NT2/D1 (cell line): ENCODE measurements at regions not wholly inside any gene's neighbourhood (a gene's known extent, or its start where the extent isn't known, plus 50 kb on each side); places are given as distances from the start of the nearest gene placed in this dataset.

Experiments used
- DNase-seq: peaks from one replicate; pipeline ENCODE4 v3.0.0-alpha.2; 2011; ENCODE audit warnings: low read depth, low spot score
- H3K27me3 ChIP-seq: 2 replicates; pipeline ENCODE4 v1.6.0; 2011; ENCODE audit warnings: mild to moderate bottlenecking; ENCODE audit not compliant: insufficient read length, insufficient read depth
- H3K36me3 ChIP-seq: 2 replicates; pipeline ENCODE4 v1.6.1; 2011; ENCODE audit warnings: mild to moderate bottlenecking, low read length, mixed read lengths; ENCODE audit not compliant: insufficient read depth, insufficient read length
- H3K4me1 ChIP-seq: 2 replicates; pipeline ENCODE4 v1.5.1; 2011; ENCODE audit not compliant: insufficient read depth, insufficient read length
- H3K4me3 ChIP-seq: 2 replicates; pipeline ENCODE4 v1.5.1; 2011; ENCODE audit warnings: low read depth; ENCODE audit not compliant: insufficient read length
- H3K9ac ChIP-seq: 2 replicates; pipeline ENCODE4 v1.6.0; 2011; ENCODE audit warnings: low read depth; ENCODE audit not compliant: insufficient read length
- H3K9me3 ChIP-seq: 2 replicates; pipeline ENCODE4 v1.5.1; 2011; ENCODE audit warnings: mild to moderate bottlenecking, low read length; ENCODE audit not compliant: insufficient read depth
- SUZ12 ChIP-seq: IDR thresholded peaks from 2 replicates; pipeline ENCODE4 v1.6.1; 2011; ENCODE audit not compliant: insufficient read length, insufficient read depth; ENCODE audit errors: extremely low read depth
- YY1 ChIP-seq: IDR thresholded peaks from 2 replicates; pipeline ENCODE4 v1.6.1; 2011; ENCODE audit not compliant: insufficient read length, insufficient read depth
- ZNF274 ChIP-seq: IDR thresholded peaks from 2 replicates; pipeline ENCODE4 v1.6.1; 2011; ENCODE audit warnings: mild to moderate bottlenecking, low read depth, low read length

GRCh38 chr9:91077624-91078368, 276.2 kb downstream of the SYK start:
- no peak for TF ChIP-seq ZNF274
- TF ChIP-seq YY1: no peak
- TF ChIP-seq SUZ12: no peak
- Histone ChIP-seq H3K9me3 (no peaks in the 10 kb centered on the region), H3K4me1 (no peaks in the 10 kb centered on the region), H3K9ac (no peak overlapping the region), H3K4me3 (no peak overlapping the region), H3K36me3 (no peaks in the 10 kb centered on the region), H3K27me3 (no peaks in the 10 kb centered on the region)
- DNase-seq: no peak

- Histone ChIP-seq H3K9me3 (no peaks in the 10 kb centered on the region), H3K9ac (no peak overlapping the region), H3K36me3 (no peaks in the 10 kb centered on the region), H3K27me3 (no peaks in the 10 kb centered on the region), H3K4me1 (no peaks in the 10 kb centered on the region), H3K4me3 (no peak overlapping the region)
- TF ChIP-seq ZNF274 (no peak), SUZ12 (no peak), YY1 (no peak)
- no peak for DNase-seq
Measured at GRCh38 chr9:91078369-91078695, 276.7 kb downstream of the SYK start.

GRCh38 chr9:91082731-91083130, 279.0 kb downstream of the AUH start:
- H3K36me3 ChIP-seq: no peaks in the 10 kb centered on the region
- no peak for DNase-seq
- H3K4me3 ChIP-seq: no peak overlapping the region
- H3K9ac ChIP-seq: no peak overlapping the region
- peaks cover 2% of the 10 kb centered on the region for H3K4me1 ChIP-seq
- no peaks in the 10 kb centered on the region for H3K27me3 ChIP-seq
- H3K9me3 ChIP-seq: no peaks in the 10 kb centered on the region
- TF ChIP-seq ZNF274: no peak

- Histone ChIP-seq H3K4me1 (peaks cover 4% of the 10 kb centered on the region), H3K9me3 (no peaks in the 10 kb centered on the region), H3K36me3 (no peaks in the 10 kb centered on the region), H3K9ac (no peak overlapping the region), H3K4me3 (no peak overlapping the region), H3K27me3 (no peaks in the 10 kb centered on the region)
- no peak for DNase-seq
- TF ChIP-seq ZNF274 (no peak), SUZ12 (no peak), YY1 (no peak)
Measured at GRCh38 chr9:91084896-91085516, 276.7 kb downstream of the AUH start.

DNA sequence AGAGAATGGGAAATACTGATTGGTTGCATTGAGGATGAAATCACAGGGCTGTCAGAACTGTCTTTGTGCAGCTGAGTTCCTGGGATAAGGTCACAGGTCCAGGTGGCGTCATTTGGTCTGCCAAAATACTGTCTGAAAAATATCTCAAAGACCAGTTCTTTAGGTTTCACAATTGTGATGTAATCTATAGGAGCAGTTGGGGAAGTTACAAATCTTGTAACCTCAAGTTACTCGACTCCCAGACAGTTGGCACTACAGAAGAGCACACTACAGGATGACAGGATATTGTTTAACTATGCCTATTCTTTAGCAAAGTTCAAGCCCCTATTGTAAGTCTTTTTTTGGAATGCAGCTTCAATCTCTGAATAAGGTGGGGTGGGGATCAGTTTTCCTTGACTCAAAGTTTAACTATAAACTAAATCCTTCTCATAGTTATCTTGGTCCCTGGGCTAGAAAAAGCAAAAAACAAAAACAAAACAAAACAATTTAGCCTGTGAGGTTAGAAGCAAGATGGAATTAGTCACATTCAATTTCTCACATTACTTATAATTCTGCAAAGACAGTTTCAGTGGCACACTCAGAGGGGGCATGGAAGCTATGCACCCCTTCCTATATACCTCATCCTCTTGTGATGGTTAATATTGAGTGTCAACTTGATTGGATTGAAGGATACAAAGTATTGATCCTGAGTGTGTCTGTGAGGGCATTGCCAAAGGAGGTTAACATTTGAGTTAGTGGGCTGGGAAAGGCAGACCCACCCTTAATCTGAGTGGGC, 276.0 kb downstream of the AUH start:
- no peak for TF ChIP-seq ZNF274
- TF ChIP-seq SUZ12: no peak
- no peak for TF ChIP-seq YY1
- H3K27me3 ChIP-seq: no peaks in the 10 kb centered on the region

DNA sequence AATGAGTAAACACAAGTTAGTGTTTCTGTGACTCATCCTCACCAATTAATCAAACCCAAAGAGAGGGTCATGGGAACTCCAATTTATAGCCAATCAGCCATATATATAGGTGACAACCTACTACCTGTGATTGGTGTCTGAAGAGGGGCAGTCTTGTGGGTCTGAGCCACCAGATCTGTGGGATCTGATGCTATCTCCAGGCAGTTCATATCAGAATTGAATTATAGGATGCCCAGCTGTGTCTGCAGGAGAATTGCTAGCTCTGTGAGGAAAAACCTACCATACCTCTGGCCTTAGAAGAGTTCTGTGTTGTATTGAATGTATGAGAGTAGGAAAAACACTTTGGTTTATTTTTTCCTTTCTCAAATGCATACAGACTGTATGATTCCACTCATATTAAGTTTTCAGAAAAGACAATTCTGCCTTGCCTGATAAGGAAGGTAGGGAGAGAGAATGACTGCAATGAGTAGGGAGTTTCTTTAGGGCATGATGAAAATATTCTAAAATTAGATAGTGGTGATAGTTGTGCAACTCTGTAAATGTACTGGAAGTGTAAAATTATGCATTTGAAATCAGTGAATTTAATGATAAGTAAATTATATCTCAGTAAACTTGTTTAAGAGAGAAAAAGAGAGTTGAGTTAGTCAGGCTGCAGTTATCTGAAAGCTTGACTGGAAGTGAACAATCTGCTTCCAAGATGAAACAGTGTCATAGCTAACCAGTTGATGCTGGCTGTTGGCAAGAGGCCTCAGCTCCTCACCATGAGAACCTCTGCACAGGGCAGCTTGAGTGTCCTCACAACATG, 274.9 kb downstream of the AUH start:
- Histone ChIP-seq H3K36me3 (no peaks in the 10 kb centered on the region), H3K9ac (no peak overlapping the region), H3K4me3 (no peak overlapping the region), H3K9me3 (no peaks in the 10 kb centered on the region), H3K27me3 (no peaks in the 10 kb centered on the region), H3K4me1 (peaks cover 4% of the 10 kb centered on the region)
- DNase-seq: no peak
- TF ChIP-seq SUZ12: no peak
- no peak for TF ChIP-seq YY1

More for the DNA sequence above, 276.0 kb downstream of the AUH start:
- Histone ChIP-seq H3K36me3 (no peaks in the 10 kb centered on the region), H3K9ac (no peak overlapping the region), H3K4me1 (peaks cover 4% of the 10 kb centered on the region), H3K9me3 (no peaks in the 10 kb centered on the region), H3K4me3 (no peak overlapping the region)
- DNase-seq: no peak

DNA sequence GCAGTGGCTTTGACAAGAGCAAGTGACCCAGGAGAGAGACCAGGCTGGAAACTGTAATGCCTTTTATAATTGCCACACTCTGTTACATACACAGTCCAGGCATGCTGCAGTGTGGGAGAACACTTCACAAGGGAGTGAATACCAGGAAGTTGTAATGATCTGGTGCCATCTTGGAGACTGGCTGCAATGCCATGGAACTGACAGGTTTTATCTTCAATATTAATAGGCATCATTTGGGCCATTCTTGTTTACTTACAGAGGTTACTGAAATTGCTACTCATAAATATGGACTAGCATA, 274.3 kb downstream of the AUH start:
- H3K4me3 ChIP-seq: no peak overlapping the region
- H3K9ac ChIP-seq: no peak overlapping the region
- no peaks in the 10 kb centered on the region for H3K9me3 ChIP-seq
- no peak for TF ChIP-seq YY1
- no peak for TF ChIP-seq SUZ12
- TF ChIP-seq ZNF274: no peak
- peaks cover 4% of the 10 kb centered on the region for H3K4me1 ChIP-seq
- H3K36me3 ChIP-seq: no peaks in the 10 kb centered on the region
- DNase-seq: no peak
- H3K27me3 ChIP-seq: no peaks in the 10 kb centered on the region
